Forelimb muscle (tissue), 1 donor: ENCODE measurements at regions not wholly inside any gene's neighbourhood (a gene's known extent, or its start where the extent isn't known, plus 50 kb on each side); places are given as distances from the start of the nearest gene placed in this dataset.
"Not testable (repeated sequence)": the region's sequence is repeated elsewhere in the genome, so short reads cannot be mapped to it uniquely, and the experiment has no call there.

Experiments
- DNase-seq: peaks from one replicate; pipeline ENCODE4 v3.0.0-alpha.2; 2013; ENCODE audit warnings: low read depth

DNA sequence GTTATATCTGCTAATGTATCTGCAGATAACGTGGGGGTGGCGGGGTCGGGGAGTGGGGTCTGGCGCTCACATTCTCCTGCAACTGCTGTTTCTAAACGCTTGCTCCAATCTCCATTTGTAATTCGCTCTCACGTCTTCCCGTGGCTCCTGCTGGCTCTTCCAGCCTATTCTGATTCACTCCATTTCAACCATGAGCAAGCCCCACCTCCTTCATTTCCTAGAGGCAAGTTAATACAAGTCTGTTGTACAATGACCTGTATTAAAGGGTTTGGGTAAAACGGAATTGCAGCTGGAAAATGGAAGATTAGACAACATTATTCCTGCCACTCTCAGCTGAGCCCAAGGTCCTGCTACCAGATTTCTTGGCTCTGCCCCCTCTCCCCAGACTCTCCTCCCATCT lies 132.3 kb downstream of the CSNK2A3 start:
- DNase-seq: no peak

DNA sequence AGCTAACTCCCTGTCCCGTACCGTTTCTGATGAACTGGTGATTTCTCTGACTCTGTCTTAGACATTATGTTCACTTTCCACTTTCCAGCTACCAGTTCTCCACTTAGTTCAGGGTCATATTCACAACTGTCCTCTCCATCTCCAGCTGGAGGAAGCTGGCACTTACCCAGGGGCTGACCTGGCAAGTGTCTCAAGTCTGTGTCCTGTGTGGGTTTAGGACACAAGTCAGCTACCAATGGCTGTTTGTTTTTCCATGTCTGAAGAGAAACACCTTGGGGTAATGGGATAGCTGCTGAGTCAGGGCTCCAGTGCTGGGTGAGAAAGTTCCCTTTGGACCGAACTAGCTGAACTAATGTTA lies 134.4 kb downstream of the CSNK2A3 start:
- no peak for DNase-seq

DNA sequence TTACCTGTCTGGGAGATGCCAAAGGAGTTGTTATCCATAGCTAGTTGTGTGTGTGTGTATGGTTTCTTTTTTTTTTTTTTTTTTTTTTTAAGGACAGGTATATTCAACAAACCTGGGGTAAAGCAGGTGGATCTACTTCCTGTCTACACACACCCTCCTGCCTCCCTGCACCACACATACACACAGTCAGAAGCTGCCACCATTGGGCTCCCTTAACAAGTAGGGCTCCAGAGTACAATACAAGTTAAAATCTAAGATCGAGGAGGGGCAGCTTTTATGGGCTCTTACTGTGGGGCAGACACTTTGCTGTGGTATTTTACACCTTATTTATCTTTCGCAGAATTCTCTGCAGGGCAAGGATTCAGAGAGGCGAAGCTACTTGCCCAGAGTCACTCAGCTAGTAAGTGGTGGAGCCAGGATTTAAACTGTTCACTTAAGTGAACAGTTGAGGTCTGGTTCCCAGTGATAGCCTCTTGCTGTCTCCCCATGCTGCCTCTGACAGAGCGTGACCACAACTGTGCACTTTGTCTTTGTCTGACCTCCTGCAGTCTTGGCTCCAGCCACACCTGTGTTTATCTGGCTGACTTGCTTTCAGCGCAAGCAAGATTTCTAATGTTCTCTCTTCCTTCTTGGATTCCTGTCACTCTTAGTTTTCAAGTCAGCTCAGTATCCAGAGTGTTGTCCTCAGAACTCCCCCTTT lies 135.0 kb downstream of the CSNK2A3 start:
- no peak for DNase-seq

DNA sequence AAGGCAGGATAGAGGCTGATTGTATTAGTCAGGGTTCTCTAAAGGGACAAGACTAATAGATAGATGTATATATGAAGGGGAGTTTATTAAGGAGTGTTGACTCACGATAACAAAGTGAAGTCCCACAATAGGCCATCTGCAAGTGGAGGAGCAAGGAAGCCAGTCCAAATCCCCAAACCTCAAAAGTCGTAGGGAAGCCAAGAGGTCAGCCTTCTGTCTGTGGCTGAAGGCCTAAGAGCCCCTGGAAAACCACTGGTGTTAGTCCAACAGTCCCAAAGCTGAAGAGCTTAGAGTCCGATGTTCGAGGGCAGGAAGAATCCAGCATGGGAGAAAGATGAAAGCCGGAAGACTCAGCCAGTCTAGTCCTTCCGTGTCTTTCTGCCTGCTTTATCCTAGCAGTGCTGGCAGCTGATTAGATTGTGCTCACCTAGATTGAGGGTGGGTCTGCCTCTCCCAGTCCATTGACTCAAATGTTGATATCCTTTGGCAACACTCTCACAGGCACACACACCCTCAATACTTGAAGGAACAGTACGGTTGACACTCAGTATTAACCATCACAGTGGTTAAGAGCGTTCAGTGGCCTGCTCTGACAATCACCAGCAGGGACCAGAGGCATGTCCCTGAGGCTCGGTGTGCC lies 135.6 kb downstream of the CSNK2A3 start:
- no peak for DNase-seq

DNA sequence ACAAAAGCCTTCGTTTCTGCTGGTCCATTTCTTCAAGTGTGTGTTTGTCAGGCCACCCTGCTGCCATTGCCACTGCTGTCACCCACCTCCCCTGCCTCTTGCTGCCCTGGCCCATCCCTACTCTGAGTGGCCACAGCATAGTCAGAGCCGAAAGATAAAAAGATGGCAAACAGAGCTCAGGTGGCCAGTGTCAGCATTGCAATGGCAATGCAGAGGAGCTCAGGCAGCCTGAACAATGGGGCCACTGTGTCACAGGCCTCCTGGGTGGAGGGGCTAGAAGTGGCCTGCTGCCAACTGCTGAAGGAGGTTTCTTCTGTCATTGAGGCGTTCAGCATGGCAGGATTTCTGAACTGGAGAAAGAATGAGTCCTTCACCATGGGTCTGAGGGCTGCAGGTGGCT lies 137.1 kb downstream of the CSNK2A3 start:
- no peak for DNase-seq

DNA sequence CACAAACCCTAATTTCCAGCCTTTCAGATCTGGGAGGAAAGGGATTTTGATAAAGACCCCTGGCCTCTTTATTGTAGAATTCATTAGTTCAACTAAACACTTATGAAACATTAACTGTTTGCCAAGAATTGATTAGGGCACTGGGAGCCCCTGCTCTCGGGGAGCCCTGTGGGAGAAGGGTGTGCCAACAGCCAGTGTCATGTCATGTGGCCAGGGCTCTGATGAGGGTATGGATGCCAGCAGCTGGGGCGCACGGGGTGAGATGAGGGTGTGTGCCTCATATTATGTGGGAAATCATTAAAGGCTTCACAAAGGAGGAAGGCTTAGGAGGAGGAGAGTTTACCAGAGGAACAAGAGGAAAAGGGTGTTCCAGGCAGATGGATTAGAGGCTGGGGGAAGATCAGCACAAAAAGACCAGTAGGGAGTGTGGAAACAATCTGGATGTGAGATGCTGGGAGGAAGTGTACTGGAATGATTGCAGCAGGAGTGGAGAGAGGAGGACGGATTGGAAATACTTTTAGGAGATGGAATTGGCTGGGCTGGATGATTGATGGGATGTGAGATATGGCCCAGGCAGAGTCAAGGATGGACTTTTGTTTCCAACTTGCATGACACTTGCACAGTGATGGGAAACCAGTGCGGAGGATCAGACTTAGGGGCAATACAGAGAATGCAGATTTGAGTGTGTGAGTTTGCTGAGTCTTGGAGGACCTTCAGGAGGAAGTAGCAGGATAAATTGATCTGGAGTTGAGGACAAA lies 137.8 kb downstream of the CSNK2A3 start:
- DNase-seq: no peak

DNA sequence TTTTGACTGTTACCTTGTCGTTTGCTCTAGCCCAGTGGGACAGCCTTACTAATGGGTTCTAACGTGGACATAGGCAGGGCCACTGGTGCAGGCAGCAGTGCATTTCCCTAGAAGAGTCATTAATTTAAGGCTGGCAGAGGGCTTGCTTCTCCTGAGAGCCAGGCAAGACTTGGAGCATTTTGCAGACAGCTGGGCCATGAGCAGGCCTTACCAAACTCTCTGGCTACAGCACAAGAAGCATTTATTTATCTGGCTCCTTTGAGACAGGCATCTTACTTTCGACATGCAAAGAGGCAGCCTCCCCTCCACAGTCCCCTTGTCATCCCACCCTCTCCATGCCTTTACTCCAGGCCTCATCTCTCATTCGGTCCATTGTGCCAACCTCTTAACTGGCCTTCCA lies 139.9 kb downstream of the CSNK2A3 start:
- DNase-seq: no peak

DNA sequence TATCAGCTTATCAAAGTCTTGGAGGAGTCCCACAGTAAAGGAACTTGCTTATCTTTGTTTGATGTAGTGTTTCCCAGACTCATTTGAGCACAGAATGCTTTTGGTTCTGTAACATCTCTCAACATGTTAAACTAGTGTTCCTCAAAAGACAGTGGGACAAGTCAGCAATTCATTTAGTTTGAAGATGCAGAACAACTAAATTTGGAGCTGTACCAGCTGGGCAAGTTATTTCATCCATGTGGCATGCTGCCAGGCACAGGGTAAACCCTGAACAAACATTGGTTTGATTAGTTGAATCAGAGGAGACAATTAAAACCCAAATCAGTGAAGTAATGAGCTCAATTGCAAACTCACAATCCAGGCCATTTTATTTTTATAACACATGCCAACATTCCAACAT lies 141.2 kb downstream of the CSNK2A3 start:
- DNase-seq: no peak

DNA sequence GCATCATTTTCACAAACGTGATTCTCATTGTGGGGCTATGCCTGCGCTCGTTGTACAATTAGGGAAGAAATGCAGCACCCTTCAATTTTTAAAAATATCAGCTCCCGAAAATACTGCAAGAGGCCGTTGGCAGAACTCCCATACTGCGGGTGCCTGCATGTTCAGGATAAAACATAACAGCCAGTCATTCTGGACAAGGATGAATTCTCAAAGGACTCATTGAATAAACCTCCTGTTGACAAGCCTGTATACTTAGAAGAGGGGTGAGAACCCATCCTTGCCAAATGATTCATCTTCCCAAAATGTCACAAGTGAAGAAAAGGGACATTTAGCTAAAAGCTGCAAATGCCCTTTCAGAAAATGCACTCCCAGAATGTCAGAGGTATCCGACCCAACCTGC lies 141.9 kb downstream of the CSNK2A3 start:
- DNase-seq: no peak

DNA sequence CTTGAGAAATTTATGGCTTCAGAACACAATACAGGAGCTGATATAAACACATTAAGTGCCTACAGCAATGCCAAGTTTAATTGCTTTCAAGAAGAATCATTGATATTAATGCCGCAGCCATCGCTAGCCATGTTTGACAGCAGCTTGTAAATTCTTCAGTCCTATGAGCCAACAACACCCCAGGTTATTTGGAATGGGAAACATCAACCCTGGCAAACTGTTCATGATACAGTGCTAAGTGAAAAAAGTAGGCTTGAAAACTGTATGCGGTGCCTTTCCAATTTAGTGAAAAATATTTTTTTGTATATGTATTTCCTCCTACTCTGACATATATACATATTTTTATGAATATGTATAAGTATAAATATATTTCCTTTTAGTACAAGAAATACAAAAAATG lies 142.6 kb downstream of the CSNK2A3 start:
- DNase-seq: no peak

DNA sequence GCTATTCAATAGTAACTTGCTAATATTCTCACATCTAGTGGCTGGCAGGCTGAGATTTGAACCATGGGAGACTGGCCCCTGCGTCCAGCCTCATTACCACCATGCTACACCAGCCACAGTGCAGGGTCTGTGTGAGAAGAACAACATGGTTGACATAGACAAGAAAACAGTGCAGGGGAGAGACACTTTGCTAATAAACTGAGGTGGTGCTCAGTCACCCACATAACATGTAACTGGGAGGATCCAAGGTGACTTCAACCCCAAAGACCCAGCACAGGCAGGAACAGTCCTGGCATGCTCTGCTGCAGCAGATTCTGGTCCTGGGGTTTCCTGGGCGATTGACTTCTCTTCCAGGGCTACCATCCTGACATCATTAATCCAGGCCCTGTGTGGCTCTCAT lies 143.1 kb downstream of the CSNK2A3 start:
- no peak for DNase-seq

DNA sequence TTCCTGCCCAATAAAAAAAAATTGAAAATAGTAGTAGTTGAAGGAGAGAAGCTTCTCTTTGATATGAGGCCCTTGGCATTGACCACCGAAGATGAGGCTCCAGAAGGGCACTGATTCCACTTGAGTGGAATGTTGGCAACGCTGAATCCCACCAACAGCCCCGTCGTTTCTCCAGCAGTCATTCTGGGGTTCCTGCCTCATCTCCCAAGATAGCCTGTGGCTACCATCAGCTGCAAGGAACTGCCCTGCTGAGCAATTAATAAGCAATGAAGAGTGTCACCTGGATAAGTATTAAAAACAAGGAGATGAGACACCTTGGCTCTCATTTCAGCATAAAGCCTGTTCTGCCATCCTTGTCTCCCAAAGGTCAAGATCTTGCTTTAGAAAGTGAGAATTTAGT lies 144.1 kb downstream of the CSNK2A3 start:
- DNase-seq: no peak

DNA sequence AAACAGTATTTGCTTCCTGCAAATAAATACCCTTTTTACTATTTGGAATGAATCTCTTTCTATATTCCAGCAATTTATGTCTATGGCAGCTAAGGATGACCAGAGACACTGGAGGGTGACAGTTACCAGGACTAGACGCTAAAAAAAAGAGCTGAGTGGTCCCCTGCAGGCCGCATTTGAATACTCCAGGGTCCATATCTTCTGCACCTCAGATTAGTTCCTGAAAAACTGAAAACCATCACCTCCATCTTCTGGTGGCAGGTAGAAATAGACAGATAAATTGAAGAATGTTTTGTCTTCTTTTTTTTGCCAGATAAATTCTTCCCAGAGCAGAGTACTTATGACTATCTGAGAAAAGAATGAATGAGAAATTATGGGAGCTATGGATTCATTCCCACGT lies 145.6 kb downstream of the CSNK2A3 start:
- no peak for DNase-seq

DNA sequence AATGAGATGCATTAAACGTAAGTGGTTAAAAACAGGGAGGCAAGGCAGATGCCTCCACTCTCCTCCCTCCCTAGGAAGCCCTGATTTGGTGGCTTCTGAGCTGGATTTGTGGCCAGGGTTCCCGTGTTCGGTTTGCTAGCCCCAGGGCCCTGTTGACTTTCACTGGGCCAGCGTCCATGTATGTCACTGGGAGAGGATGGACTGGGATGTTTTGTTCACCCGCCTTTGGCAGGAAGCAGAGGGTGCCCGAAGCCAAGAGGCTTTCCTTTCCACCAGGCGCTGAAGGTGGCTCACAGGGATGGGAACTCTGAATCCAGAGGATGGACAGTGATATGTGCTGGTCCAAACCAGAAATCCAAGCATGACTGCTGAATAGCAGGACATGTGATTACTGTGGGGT lies 146.6 kb downstream of the CSNK2A3 start:
- DNase-seq: no peak

DNA sequence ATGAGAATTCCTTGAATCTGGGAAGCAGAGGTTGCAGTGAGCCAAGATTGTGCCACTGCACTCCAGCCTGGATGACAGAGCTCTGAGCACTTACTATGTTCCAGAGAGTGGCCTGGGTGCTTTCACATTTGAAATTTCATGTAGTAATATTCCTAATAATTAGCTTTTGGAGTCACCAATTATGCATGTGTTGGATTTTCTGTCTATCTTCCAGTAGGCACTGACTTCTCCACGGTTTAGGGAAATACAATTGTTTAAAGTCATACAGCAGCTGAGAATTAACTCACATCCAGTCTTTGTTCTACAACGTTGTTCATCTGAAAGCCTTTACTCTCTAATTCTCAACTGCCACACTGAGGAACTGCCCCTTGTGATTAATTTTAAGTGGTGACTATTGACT lies 150.2 kb downstream of the CSNK2A3 start:
- DNase-seq: no peak

DNA sequence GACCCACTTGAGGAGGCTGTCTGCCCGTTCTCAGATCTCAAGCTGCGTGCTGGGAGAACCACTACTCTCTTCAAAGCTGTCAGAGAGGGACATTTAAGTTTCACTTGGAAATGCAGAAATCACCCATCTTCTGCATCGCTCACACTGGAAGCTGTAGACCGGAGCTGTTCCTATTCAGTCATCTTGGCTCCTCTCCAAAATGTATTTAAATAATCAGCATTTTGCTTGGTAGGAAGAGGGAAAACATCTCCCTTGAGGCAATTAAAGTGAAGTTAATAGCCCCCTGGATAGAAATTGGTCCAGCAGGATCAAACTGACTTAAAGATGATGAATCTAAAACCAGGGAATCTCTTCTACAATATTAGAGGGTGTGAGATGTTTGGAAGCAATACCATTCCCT lies 151.7 kb downstream of the CSNK2A3 start:
- DNase-seq: not testable (repeated sequence)

DNA sequence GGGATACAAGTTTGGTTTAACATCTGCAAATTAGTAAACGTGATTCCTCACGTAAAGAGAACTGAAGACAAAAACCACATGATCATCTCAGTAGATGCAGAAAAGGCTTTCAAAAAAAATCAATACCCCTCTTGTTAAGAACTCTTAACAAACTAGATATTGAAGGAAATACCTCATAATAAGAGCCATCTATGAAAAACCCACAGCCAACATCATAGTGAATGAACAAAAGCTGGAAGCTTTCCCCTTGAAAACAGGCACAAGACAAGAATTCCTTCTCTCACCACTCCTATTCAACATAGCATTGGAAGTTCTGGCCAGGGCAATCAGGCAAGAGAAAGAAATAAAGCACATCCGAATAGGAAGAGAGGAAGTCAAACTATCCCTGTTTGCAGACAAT lies 160.5 kb downstream of the CSNK2A3 start:
- no peak for DNase-seq

DNA sequence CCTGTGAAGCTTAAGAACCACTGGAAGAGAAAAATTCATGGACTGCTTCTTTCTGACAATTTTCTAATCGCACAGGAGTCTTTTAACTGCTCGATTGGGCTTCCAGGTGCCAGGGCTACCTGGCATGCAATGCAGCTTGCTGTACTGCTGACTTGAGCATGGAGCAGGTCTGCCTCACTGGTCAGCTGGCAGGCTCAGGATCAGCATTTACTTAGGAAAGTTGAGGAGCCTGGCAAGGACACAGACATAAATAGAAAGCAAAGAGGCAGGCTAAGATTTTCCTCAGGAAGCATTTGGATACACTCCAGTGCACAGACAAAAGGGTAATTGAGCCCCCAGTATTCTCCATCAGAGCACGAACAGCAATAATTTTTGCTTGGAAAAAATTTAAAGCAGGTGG lies 163.5 kb downstream of the CSNK2A3 start:
- DNase-seq: no peak

DNA sequence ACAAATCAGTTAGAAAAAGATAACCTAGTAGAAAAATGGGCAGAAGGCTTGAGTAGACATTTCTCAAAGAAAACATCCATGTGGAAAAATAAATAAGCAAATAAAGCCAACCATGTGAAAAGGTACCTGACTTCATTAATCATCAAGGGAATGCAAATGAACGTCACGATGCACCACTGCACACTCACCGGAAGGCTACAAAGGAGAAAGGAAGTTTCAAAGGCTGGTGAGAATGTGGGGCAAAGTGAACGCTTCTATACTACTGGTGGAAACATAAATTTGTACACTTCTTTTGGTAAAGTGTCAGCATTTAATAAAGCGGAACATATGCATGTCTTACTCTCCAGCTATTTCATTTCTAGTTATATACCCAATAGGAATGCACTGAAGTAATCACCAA lies 166.8 kb downstream of the CSNK2A3 start:
- DNase-seq: no peak

DNA sequence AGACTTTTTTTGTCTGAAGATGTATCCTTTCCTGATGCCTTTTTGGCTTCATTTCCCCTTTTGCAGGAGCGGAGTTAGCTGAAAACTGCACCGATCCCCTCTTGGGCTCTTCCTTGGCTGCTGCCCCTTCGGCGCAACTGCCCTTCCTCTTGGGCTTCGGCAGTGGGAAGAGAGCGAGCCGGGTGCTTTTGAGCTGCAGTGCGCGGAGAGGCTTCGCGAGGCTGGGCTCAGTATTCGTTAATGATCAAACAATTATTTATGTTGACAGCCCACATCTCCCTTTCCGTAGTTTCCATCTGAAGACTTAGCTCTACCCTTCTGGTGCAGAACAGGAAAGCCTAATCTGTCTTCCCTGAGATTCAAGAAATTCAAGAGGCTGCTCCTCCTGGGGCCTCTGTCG lies 170.8 kb downstream of the CSNK2A3 start:
- no peak for DNase-seq

DNA sequence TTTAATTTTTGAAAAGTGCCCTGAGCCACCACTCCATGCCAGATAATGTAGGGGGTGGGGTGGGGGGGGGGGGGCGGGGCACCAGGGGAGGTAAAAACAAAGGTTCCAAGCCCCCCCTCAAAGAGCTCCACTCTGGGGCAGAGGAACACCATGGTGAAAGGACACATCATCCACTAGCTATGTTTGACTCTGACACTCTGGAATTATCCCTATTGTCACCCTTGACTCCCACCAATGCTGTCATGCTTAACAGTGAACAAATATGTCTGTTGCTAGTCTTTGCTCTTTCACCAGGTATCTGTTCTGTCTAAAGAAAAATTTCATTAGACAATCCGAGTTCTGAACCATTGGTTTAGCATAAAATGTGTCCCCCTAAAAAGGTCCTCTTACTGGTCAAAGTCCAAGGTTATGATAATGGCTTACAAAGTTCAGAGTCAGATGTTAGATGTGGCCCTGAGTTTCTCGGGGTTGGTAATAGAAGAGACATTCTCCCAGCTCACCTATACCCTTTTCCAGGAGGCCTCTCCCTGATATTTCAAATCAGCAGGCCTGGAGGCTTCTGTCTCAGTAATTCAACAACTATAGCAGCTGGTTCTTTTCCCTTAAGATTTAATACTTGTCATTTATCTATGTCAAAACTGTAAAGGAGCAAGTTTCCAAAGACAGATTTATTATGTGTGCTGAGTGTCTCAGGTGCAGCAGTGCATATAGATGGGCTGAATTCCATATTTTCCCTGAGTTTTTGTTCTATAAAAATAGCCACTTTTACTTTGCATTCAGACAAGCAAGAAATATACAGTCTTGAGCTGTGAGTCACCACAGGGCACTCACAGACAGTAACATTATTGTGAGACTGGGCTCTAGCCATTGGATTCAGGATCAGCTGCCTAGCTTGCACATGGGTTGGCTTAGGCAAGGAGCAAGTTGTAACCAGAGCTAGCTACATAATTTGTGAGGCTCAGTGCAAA lies 174.1 kb downstream of the CSNK2A3 start:
- DNase-seq: peak; percentile 24
